HG03025 (cell line): ENCODE measurements at regions not wholly inside any gene's neighbourhood (a gene's known extent, or its start where the extent isn't known, plus 50 kb on each side); places are given as distances from the start of the nearest gene placed in this dataset.

Experiments used
- ATAC-seq: cut with Tn5 transposase; IDR thresholded peaks from one replicate; pipeline ENCODE4 v1.9.1; 2021; ENCODE audit warnings: mild to moderate bottlenecking, moderate library complexity; ENCODE audit not compliant: unreplicated experiment, low FRiP score

DNA sequence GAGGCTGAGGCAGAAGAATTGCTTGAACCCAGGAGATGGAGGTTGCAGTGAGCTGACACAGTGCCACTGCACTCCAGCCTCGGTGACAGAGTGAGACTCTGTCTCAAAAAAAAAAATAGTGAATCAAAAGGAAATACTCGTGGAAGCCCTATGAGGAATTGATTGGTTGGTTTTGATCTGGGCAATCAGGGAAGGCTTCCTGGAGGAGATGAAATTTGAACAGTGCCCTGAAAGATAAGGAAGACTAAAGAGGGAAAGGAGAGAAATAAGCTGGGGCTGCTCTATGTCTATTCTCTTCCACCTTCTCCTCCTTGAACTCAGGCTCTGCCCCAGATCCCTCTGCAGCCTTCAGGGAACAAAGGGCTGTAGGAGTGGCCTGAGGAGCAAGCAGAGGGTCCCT is 54.1 kb downstream of the IRF2BPL start:
- no peak for ATAC-seq

DNA sequence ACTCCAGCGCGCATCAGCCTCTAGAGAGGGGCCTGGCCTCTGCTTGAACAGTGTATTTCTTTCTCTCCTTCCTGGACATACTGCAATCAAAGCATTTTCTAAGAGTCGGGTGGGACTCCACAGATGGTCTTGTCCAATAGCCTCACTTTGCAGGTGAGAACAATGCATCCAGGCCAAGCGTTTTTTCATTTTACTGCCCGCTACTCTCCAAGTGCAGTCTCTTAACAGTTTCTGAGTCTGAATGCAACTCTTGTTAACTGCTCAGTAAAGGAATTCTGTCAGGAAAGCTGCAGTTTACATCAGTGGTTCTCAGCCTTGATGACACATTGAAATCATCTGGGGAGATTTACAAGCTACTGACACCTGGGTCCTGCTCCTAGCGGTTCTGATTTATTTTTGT is 57.0 kb downstream of the IRF2BPL start:
- ATAC-seq: no peak

DNA sequence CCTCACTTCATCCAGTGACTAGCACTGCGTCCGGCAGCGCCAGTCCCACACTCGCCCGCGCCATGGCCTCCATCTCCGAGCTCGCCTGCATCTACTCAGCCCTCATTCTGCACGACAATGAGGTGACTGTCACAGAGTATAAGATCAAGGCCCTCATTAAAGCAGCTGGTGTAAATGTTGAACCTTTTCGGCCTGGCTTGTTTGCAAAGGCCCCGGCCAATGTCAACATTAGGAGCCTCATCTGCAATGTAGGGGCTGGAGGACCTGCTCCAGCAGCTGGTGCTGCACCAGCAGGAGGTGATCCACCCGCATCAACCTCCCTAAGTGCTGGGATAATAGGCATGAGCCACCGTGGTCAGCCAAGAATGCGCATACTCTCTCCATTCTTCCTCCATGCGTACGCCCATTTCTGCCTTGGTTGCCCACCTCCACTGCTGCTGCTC is 59.9 kb downstream of the IRF2BPL start:
- ATAC-seq: no peak

DNA sequence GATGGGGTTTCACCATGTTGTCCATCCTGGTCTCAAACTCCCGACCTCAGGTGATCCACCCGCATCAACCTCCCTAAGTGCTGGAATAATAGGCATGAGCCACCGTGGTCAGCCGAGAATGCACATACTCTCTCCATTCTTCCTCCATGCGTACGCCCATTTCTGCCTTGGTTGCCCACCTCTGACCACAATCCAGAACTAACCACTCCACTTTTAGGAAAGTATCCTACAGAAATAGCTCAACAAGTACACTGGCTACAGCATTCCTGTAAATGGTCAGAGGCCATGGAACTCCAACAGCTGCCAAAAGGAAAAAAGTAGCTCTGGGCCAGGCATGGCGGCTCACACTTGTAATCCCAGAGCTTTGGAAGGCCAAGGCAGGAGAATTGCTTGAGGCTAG is 60.7 kb downstream of the IRF2BPL start:
- no peak for ATAC-seq

DNA sequence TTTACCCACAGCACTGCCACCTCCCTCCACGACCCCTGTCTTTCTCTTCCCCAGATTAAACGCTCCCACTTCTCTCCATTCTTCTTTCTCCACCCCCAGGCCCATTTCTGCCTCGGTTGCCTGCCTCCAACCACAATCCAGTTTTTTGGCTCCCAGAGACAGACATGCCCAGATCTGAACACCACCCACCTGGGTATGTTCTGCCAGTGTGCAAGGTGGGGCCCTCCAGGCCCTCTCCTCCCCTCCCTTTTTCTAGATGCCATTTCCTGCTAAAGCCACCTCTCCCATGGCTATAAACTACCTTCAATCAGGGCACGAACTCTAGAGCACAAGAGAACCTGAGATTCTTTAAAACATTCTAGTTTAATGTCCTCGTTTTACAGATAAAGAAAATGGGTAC is 63.3 kb downstream of the IRF2BPL start:
- ATAC-seq: no peak

DNA sequence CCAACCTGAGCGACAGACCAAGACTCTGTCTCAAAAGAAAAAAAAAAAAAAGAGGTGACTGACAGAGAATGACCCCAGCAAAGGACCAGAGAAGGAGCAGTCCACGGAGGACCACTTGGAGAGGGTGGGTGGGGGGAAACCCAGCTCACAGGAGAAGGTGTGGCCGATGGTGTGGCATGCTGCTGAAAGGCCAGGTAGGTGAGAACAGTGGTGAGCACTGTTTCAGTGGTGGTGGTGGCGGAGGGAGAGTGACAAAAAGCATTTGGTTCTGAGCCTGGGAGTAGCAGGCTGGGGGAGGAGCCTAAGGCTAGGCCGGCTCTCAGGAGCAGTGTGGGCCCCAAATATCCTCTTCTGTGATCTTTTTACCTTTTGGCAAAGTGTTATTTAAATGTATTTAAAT is 63.8 kb downstream of the IRF2BPL start:
- ATAC-seq: no peak

DNA sequence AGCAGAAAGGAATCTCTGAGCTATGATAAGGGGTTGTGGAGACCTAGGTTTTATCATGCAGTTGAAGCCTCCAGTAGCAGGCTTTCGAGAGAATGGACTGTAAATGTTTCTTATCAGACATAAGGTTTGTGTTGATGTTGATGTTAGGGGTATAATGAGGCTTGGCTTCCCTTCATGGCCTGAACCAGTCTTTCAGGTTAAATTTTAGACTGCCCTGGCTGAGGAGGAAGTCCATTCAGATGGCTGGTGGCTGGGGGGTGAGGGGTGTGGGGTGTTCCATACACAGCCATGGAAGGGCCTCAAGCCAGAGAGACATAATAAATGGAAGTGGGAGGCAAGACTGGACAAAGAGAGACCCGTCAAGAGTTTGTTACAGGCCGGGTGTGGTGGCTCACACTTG is 65.1 kb downstream of the IRF2BPL start:
- no peak for ATAC-seq

DNA sequence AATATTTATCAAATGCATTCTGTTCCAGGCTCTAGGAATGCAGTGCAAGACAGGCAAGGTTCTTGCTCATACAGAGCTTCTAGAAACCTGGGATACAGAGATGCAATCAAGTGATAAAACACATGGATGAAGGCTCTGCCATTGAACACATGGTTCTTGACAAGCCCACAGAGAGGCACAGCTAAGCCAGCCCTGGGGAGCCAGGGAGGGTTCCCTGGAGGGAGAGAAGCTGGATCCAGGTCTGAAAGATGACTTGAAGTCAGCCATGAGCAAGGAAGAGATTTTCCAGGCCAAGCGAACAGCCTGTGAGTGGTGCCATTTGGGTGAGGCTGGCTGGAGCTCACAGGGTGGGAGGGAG is 66.2 kb downstream of the IRF2BPL start:
- no peak for ATAC-seq

DNA sequence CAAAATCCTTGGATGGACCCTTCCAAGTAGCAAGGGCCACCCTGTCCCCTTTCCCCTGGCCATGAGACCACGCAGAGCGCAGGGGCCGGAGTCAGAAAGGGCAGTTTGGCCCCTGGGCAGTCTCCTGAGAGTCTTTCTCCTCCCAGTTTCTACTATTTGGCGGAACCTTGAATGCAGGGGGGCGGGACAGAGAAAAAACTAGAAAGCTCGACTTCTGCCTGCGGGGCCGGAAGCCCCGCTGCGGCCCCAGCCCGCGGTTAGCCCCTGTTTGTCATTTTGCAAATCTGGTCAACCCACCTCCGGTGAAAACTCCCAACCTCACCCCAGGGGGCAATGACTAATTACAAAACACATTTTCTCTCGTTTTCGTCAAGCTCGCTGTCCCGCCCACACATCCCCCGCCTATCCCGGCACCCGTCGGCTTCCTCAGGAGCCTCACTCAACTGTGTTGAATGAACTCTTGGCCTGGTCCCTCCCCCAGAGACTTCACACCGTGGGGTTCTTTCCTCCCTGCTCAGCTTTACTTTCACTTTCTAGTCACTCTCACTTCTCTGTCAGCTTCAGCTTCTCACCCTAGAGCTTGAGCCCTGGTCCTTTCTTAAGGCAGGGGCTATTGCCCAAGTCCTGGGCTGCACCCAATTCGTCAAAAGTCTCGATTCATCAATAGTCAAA is 66.7 kb downstream of the IRF2BPL start:
- ATAC-seq: peak; percentile 79

DNA sequence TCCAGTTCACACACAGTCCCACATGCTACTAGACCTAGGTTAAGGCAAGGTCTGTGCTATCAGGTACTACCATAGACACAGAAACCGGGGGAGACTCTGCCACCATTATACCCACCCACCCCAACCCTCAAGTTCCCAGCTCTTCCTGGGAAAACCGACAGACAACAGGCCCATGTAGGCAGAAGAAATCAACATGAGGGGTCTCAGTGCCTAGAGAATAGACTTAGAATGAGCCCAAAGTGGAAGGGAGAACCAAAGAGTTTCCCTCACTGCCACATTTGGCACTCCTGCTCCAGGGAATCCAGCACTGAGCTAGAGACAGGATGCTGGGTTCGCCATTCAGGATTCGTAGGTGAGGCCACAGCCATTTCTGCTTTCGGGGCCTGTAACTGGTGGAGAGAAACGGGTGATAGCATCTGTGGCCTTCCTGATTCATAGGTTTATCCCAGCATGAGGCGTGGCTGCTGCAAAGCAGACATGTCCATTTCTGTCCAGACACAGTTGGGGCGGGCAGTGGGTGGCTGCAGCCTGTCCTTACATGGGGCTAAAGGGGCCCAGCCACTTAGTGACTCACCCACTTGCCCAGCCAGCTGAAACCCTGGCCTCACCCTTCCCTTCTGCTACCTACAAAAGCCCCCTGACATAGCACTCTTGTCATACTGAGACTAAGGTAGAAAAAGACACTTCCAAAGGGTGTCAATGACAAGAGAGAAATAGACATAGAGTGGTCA is 69.4 kb downstream of the IRF2BPL start:
- ATAC-seq: no peak

DNA sequence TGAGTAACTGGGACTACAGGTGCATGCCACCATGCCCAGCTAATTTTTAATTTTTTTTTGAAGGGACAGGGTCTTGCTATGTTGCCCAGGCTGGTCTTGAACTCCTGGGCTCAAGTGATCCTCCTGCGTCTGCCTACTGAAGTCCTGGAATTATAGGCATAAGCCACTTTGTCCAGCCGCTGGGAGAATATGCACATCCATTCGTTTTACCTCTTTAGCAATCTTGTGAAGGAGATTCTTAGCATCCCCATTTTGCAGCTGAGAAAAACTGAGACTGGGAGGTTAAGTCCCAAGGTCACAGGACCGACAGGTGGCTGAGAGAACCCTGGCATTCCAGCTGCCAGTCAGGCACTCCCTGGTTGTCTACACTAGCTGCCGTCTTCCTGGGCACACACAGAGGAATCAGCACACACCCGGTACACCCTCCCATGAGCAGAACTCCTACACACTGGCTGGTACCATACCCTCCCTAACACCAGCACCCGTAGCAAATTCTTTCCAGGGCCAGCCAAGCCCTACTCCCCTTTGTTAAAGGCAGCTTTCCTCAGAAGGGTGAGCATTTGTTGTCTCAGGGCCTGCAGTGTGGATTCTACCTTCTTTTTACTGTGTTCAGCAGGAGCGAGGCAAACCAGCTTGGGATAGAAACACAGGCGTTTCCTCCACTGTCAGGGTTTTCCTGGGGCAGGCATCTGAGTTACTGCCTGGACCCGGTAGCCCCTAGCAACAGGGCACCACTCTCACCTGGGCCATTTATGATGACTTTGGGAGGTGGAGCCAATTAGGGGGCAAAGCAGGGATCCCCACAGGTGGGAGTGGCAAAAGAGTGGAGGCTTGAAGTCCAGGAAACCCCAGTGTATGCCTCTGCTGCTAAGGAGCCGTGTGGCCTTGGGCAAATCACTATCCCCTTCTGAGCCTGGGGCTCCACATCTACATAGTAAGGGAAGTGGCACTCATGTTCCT is 70.2 kb downstream of the IRF2BPL start:
- ATAC-seq: no peak

DNA sequence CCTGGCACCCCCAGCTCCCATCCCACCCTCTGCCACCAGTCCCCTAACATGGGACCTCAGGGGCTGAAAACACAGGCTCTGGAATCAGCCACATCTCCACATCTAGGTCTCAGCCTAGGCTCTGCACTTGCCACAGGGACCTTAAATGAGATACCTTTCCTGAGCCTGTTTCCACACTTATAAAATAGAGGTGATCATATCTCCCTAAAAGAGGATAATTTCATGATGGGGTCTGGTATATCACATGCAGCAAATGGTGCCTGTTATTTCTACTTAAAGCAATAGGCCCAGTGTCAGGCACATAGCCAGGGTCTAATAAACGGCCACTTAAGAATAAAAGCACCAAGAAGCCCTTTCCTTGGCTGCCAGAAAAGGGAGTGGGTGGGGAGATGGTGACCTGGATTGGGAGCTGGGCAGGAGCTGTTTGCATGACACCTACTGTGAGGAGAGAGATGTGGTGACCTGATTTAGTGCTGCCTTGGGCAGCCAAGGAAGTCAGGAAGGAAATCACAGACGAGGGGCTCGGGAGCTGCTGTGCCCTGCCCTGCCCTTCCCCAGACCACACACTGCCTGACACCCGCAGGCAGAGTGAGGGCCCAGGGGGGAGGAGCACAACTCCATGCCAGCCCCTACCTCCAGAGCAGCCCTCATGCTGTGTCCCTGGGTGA is 71.2 kb downstream of the IRF2BPL start:
- no peak for ATAC-seq

DNA sequence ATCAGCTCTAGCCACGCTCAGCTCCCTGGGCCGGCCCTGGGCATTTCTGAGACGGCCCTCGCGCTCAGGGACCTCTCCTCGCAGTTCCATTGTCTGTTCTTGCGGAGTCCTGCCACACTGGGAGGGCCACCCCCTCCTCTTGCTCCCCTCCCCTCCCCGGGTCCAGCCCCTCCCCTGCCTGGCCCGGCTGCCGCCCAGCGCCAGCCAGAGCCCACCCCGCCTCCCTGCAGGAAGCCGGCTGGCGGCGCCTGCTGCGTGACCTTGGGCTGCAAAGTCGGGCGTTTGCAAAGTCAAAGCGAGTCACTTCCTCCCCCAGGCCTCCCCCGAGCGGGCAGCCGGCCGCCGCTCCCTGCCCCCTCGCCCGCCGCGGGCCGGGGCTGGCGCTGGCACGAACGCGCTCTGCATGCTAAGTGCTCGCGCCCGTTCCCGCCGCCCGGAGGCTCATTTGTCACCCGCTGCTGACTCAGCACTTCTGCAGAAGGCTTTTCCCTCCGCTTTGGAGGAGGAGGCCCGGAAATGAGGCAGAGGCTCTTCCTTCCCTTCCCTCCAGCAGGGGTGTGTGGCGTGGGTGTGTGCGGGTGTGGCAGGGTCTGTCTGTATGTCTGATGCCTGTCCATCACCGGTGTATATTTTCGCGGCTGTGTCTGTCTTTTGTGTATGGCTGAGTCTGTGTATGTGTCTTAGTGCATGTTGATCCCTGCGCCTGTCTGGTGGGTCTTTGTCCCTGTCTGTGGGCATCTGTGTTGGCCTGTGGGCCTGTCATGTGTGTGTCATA is 72.0 kb downstream of the IRF2BPL start:
- ATAC-seq: no peak

DNA sequence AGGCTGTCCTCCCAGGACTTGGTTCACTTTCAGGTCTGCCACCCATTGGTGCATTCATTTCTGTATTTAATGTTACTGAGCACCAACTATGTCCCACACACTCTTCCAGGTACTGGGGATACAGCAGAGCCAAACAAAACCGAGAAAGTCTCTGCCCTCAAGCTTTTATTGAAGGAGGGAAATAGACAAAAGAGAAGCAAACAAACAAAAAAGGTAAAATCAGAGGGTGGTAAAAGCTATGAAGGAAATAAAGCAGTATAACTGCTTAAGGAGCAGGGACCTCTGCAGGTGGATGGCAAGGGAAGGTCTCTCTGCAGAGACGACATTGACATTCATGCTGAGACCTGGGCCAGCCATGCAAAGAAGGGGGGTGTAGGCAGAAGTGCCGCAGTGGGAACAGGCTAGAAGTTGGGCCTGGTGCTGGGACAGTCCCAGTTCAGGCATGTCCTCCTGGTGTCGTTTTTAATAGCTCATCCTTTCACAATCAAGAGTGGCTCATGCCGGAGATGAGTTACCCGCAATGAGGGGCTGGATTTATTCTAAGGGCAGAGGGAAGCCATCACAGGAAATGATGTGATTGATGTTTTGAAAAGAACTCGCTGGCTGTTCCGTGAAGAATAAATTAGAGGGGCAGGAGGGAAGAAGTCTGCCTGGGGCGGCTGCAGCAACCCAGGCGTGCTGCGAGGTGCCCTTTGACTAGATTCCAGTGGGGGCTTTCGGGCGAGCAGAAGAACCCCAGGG is 72.8 kb downstream of the IRF2BPL start:
- ATAC-seq: no peak

DNA sequence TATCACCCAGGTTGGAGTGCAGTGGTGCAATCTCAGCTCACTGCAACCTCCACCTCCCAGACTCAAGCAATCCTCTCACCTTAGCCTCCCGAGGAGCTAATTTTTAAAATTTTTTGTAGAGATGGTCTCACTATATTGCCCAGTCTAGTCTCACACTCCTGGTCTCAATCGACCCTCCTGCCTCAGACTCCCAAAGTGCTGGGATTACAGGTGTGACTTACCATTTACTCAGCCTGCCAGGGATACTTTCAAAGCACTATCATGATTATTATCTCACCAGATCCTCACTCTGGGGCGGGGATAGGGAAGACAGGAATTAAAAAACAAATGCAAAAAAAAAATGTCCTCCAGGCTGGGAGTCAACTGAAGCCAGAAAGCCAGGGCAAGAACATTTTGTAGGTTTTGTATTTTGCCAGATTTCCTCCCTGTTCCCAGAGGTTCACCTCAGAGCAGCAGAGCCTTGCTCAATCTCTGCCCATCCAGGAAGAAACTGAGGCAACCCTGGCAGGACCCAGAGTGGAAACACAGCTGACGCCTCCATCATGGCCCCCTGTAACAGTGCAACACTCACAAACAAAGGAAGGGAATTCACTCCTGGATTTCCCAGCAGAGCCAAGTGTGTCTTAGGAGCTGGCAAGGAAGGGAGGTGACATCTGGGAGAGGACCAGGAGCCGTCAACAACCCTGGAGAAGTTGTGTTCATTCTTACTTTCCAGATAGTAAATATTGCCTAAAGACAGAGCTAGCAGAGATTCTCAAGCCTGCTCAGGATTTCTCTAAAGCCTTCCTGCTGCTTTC is 73.9 kb downstream of the IRF2BPL start:
- no peak for ATAC-seq

DNA sequence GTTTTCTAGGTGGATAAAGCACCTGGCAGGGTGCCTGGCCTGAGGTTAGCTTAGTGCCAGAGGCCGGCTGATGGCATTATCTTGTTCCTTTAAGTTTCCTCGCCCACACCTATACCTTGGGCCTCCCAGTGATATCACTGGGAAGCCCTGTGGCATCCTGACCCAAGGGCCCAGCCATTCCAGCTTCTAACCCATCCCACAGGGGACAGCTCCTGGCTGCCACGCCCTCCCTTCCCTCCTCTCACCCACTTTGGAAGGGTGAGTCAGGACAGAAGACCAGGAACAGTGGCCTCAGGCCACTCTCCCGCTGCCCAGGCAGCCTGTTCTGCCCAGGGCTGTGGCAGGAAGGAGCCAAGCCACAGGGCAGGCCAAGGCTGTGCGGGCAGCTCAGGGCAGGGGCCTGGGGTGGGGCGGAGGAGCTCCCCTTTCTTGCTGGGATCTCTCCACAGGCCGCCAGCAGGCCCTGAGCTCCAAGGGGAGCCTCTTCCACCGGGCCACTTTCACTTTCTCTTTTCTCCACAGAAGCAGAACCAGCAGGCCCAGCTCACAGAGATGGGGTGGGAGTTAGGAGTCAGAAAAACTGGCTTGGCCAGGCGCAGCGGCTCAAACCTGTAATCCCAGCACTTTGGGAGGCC is 75.1 kb downstream of the IRF2BPL start:
- no peak for ATAC-seq

DNA sequence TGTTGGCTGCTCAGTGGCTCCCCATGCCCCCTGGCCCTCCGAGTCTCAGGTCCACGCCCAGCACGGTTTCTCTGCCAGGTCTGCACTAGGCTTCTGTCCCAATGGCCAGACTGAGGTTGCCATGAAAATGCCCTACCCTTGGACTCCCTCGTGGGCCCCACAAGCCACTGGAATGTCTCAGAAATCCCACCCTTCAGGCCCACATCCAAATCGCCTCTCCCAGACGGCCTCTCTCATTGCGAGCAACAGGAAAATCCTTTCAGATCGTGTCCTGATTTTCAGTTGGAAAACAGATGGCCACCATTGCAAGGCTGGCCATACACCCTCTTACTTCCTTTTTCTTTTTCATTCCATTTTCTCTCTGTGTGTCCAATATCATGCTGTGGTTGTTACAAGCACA is 77.3 kb downstream of the IRF2BPL start:
- no peak for ATAC-seq
